ENCODE measurements at regions not wholly inside any gene's neighbourhood (a gene's known extent, or its start where the extent isn't known, plus 50 kb on each side); places are given as distances from the start of the nearest gene placed in this dataset.

DNA sequence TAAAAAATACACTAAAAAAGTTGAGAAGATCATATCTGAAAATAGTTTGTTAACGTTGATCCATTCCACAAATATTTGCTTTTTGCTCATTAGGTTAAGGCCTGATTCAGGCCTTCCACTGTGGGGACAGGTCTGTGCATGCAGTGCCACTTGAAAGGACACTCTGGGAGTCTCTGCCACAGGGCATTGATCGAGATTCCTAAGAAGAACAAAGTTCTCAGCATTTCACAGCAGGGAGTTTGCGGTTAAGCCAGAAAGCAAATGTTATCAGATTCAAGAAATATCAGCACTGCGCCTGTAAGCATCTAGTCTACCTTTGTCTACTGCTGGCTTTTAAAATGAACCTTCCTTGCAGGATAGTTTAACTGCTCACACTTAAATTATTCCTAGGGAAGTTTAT, 62.2 kb upstream of the TNIP3 start:
- no peak for ATAC-seq

DNA sequence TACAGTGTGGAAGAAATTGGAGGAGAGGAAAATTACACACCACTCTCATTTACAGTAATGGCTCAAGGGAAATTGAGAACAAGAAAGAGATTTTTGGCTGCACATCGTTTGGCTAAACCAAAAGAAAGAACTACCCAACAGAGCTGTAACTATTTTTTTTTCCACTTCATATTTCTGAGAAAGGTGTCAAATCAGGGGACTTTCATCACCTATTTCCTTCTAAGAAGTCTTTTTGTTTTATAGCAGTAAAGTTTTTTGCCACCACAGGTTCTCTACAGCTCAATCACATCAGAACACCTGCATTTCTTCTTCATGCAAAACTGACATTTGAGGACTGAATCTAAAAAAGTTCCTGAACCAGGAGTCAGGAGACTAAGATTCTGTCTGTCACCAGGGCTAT, 57.5 kb upstream of the TNIP3 start:
- ATAC-seq = peak; percentile 27 to 44

DNA sequence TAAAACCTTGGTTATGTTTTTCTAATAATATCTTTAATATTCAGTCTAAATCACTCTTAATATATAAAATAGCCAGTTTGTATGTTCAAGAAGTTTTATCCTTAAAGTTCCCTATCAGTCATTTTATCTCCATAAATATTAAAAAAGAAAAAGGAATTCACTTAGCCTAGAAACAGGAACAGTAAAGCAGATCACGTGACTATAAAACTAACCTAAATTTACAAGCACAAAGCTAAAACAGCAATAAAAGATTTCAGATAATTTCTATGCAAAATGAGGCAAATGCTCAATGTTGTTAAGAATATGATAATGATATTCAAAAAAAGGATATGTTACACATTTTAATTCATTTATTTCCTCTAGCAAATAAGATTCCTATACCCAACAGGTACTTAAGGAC, 57.1 kb upstream of the TNIP3 start:
- ATAC-seq = no peak

DNA sequence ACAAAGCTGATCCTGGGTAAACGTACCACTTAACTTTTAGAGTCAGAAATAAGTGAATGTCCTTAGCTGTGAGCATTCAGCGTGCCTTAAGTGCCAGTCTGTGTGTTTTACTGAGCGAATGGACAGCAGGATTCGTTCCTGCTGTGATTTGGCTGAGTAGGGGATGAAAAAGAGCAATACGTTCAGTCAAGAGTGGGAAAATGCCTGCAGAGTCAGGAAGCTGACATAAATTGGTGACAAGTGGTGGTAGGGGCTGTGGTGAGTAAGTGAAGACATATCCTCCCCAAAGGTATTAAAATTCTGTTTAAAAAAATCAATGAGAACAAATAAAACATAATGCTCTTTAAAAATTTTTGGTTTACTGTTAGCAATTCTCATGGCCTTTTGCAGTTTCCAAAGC, 56.6 kb upstream of the TNIP3 start:
- ATAC-seq = no peak

DNA sequence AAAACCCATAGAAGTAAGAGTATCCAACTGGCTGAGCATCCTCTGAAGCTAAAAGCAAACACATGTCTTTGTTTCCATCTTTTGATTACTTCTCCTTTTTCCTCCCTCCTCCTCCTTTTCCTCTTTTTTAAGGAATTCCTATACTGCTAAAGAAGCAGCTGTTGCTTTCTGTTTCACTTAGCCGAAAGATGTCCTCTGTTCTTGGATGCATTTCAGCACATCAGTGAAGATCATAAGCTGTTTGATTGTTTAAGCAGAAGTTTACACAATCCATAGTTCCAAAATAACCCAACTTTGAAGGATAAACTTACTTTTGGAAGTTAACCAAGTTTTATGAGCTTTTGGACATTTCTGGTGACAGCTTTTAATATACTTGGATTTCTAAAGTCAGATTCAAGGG, 55.1 kb upstream of the TNIP3 start:
- ATAC-seq = no peak

DNA sequence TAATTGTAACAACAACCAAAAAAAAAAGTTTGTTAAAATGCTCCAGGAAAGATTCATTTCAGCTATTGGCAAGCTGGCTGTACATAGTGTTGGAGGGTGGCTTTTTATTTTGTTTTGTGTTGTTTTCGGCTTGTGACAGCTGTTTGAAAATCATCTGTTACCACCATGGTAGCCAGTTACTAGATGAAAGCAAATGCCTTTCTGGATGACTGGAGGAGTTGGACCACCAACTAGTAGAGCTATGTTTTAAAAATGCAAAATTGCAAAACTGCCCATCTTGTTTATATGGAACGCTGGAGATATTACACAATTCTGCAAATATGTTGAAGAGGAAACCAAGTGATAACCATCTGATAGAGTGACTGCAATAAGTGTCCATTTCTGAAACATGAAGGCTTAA, 53.2 kb upstream of the TNIP3 start:
- no peak for ATAC-seq

DNA sequence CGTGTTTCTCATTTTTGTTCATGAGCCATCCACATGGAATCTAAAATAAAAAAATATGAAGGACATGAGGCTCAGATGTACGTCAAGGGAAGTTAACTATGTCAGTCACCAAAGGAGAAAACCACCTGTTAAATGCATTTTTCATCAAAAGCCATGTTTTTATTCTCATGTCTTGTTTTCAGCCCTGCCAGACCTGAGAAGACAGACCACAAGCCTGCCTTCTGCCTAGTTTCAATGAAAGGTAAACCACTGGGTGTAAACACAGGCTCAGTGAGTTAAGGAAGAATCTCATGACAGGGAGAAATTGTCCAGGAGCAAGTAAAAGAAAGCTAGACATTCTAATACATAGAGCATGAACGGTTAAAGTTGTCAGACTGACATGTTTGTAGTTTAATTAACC, 52.3 kb upstream of the TNIP3 start:
- ATAC-seq = no peak

DNA sequence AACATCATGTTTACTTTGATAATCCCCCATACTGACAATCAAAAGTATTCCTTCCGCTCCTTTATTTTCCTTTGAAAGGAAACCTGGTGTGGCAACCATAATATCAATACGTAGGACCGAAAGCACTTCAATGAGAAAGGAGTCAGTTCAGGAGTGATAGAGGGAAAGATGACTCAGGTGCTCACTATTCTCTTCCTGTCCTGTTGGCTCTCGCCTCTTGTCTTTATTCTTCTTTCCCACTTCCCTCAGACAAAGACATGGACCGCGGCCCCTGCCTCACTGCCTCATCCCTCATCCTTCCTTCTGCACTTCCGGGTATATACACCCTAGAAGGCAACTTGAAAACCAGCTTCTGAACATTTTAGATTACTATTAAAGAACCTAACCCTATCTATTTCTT, 49.8 kb upstream of the TNIP3 start:
- no peak for ATAC-seq
